Kidney epithelial cell (primary cell): ENCODE measurements at regions not wholly inside any gene's neighbourhood (a gene's known extent, or its start where the extent isn't known, plus 50 kb on each side); places are given as distances from the start of the nearest gene placed in this dataset.

Experiments
- DNase-seq: peaks from one replicate; pipeline ENCODE4 v3.0.0-alpha.2; 2010; ENCODE audit warnings: low read depth
- H3K27me3 ChIP-seq: 2 replicates; pipeline ENCODE4 v1.6.0; 2011; ENCODE audit warnings: low read length; ENCODE audit not compliant: control insufficient read depth, insufficient read depth
- H3K36me3 ChIP-seq: 2 replicates; pipeline ENCODE4 v1.5.1; 2011; ENCODE audit warnings: low read length; ENCODE audit not compliant: control insufficient read depth, insufficient read depth
- H3K4me3 ChIP-seq: 2 replicates; pipeline ENCODE4 v1.5.1; 2011; ENCODE audit warnings: low read depth, mild to moderate bottlenecking, control low read depth, low read length
- TF ChIP-seq, protein P1 (sequence below): IDR thresholded peaks from 2 replicates; pipeline ENCODE4 v1.5.1; 2011; ENCODE audit warnings: mild to moderate bottlenecking, moderate library complexity, low read length, control low read depth, inconsistent platforms; ENCODE audit not compliant: insufficient read depth, poor library complexity, severe bottlenecking

DNA sequence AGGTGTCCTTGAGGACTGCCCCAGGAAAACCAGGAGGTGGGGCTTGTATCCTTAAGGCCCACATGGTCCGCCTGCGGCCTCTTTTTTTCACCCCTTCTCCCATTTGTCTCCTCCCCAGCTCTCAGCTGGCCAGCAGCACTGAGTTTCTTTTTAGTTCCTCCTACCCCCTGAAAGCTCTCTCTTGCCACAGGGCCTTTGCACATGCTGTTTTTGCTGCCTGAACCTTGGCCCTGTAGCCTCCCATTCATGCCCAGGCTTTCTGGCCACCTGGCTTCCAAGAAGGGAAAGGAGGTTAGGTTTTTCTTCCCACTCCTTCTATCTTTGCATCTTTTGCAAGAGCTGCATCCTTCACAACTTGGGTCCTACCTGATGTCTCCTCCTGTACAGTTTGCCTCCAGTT lies 358.1 kb downstream of the VRK1 start:
- no peak for DNase-seq
- TF ChIP-seq, protein P1, sequence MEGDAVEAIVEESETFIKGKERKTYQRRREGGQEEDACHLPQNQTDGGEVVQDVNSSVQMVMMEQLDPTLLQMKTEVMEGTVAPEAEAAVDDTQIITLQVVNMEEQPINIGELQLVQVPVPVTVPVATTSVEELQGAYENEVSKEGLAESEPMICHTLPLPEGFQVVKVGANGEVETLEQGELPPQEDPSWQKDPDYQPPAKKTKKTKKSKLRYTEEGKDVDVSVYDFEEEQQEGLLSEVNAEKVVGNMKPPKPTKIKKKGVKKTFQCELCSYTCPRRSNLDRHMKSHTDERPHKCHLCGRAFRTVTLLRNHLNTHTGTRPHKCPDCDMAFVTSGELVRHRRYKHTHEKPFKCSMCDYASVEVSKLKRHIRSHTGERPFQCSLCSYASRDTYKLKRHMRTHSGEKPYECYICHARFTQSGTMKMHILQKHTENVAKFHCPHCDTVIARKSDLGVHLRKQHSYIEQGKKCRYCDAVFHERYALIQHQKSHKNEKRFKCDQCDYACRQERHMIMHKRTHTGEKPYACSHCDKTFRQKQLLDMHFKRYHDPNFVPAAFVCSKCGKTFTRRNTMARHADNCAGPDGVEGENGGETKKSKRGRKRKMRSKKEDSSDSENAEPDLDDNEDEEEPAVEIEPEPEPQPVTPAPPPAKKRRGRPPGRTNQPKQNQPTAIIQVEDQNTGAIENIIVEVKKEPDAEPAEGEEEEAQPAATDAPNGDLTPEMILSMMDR: no peak
- Histone ChIP-seq H3K27me3 (peaks cover 3% of the 10 kb centered on the region), H3K4me3 (no peak overlapping the region), H3K36me3 (no peaks in the 10 kb centered on the region)

DNA sequence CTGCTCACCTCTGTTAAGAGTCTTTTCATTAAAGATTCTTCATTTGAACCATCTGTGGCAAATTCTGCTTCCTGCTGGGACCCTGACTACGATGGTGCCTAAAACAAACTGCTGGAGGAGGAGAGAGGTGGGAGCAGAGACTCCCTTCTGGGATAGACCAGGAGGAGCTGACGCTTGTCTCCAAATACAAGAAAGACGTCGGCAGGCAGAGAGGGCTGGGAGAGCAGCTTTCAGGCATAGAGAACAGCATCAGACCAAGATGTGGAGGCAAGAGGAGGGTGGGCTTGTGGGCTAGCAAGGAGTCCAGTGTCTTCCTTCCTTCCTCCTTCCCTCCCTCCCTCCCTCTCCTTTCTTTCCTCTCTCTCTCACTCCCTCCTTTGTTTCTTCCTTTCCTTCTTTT lies 358.6 kb downstream of the VRK1 start:
- Histone ChIP-seq H3K4me3 (no peak overlapping the region), H3K36me3 (no peaks in the 10 kb centered on the region)
- TF ChIP-seq, protein P1: no peak

DNA sequence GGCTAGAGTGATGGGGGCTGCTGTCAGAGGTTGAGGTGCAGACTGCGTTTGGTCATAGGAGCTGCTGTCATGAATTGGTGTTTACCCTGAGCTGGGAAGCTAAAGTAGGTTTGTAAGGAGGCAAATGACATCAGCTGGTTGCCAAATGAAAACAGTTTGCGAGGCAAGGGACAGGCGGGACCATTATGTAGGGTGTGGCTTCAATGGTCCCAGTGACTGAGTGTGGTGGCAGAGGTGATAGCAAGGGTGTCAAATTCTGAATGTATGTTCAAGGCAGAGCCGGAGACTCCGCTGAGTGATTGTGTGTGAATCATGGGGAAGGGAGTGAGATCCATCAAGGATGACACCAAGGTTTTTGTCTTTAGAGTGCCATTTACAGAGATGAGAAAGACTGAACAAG lies 359.5 kb downstream of the VRK1 start:
- TF ChIP-seq, protein P1: no peak
- Histone ChIP-seq H3K36me3 (no peaks in the 10 kb centered on the region), H3K4me3 (no peak overlapping the region), H3K27me3 (peaks cover 3% of the 10 kb centered on the region)
- no peak for DNase-seq

More for the DNA sequence above, 358.6 kb downstream of the VRK1 start:
- DNase-seq: no peak
- peaks cover 3% of the 10 kb centered on the region for H3K27me3 ChIP-seq

DNA sequence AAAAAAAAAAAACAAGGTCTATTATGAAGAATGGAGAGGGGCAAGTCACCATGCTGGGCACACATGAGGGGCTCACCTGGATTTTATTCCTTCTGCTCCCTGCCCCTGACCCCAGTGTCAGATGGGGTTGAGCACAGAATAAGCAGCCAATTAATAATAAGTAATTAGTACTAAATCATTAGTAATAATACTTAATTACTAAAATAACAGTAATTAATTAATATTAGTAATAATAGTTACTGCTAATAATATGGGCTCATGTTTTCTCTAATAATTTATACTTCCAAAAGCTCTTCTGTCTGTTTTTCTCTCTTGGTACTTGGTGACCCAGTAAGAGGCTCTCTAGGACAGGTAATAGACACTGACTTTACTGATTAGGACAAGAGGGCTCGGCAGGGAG lies 360.9 kb downstream of the VRK1 start:
- Histone ChIP-seq H3K27me3 (peaks cover 3% of the 10 kb centered on the region), H3K4me3 (no peak overlapping the region), H3K36me3 (no peaks in the 10 kb centered on the region)
- TF ChIP-seq, protein P1: no peak
- DNase-seq: no peak

DNA sequence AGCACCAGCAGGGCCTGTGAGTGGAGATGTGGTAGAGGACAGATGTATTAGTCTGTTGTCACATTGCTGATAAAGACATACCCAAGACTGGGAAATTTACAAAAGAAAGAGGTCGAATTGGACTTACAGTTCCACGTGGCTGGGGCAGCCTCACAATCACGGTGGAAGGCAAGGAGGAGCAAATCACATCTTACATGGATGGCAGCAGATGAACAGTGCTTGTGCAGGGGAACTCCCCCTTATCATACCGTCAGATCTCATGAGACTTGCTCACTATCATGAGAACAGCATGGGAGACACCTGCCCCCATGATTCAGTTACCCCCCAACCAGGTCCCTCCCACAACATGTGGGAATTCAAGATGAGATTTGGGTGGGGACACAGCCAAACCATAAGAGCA lies 361.9 kb downstream of the VRK1 start:
- DNase-seq: no peak
- TF ChIP-seq, protein P1: no peak
- H3K27me3 ChIP-seq: peaks cover 3% of the 10 kb centered on the region
- no peaks in the 10 kb centered on the region for H3K36me3 ChIP-seq
- no peak overlapping the region for H3K4me3 ChIP-seq

DNA sequence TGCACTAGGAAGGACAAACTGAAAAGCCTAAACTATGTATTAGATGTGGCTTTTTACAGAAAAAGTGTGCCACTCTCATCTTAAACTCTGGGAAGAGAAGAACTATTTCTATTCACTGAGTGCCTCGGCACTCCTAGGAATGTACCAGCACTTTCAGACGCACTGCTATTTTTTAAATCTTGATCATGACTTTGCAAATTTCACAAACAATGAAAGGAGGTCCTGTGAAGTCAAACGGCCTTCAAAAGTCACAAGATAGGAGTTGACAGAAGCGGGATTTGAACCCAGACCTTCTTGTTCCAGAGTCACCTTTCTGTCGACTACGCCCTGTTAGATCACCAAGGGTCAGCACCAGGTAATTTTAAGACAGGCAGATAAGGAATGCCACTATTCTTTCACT lies 365.4 kb downstream of the VRK1 start:
- DNase-seq: no peak
- TF ChIP-seq, protein P1: no peak
- Histone ChIP-seq H3K27me3 (no peaks in the 10 kb centered on the region), H3K4me3 (no peak overlapping the region), H3K36me3 (no peaks in the 10 kb centered on the region)
